CD4-positive, alpha-beta T cell treated with Interleukin-10 for 1 hour (primary cell): ENCODE measurements at regions not wholly inside any gene's neighbourhood (a gene's known extent, or its start where the extent isn't known, plus 50 kb on each side); places are given as distances from the start of the nearest gene placed in this dataset.

Experiments used
- DNase-seq: peaks from one replicate; pipeline ENCODE4 v3.0.0-alpha.2; 2020

DNA sequence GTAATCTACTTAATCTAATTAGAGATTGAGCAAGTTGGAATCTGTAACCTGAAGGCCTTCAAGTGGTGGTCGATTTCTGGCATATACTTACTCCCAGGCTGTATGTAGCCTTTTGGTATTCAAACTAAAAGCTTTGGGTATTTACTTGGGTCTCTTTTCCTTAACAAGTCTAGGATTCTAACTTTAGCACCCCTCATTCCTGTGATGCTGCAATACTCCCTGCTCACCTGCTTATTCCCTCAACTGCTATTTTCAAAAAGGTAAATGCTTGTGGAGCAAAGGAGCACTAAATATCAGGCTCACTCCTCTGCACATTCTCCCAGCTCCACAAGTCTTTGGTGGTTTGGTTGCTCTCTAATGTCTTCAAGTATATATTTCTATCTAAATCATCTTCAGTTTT, 68.0 kb upstream of the CYYR1 start:
- no peak for DNase-seq

DNA sequence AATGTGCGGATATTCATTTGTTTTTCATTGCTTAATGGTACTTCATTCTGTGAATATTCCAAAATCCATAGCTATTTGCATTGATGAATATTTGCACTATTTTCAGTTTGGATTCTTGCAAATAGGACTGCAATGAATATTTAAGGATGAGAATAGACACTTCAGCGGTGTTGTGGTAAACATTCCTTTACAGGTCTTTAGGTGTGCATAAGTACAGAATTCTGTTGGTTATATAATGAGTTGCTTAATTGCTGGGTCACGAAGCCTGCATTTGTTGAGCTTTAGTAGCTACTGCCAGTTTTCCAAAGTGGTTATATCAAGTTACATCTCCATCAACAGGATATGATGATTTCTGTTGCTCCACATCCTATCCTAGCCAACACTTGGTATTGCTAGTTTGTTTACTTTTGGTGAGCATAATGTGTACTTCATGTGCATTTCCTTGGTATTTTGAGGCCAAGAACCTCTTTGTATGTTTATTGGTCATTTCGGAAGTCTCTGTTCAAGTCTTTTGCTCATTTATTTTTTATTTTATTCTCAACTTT, 64.2 kb upstream of the CYYR1 start:
- DNase-seq, result no peak

DNA sequence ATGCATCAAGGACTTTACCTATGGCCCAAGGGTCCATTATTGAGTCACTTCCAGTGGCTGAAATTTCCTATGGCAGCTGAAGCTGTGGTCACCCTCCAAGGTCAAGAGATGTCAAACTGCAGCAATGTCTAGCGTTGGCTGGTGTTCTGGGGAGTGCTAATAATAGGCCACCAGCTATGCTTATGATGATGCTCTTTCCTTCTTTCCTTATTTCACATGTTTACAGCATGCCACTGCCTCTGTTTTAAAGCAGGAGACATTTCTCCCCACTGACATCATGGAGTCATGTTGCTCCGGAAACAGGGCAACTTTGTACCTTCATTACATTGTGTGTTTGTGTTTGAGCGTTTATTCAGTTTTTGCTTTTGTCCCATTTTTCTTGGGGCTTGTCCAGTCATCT, 62.6 kb upstream of the CYYR1 start:
- no peak for DNase-seq

DNA sequence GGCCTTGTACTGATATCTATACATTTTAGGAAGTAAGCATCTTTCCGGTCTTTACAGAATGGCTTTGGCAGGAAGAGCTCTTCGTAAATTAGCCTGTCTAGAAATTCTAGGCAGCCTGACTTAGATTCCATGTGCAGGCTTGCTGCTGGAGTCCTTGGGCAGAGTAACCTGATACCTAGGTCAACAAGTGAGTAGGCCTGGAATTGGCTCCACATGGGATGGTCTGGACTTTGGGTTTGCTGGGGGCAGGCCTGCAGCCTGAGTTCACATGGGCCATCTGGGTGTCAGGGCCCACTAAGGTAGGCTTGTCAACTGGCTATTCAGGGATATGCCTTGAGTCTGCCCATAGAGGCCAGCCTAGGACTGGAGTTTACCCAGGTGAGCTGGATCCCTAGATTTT, 59.6 kb upstream of the CYYR1 start:
- no peak for DNase-seq

DNA sequence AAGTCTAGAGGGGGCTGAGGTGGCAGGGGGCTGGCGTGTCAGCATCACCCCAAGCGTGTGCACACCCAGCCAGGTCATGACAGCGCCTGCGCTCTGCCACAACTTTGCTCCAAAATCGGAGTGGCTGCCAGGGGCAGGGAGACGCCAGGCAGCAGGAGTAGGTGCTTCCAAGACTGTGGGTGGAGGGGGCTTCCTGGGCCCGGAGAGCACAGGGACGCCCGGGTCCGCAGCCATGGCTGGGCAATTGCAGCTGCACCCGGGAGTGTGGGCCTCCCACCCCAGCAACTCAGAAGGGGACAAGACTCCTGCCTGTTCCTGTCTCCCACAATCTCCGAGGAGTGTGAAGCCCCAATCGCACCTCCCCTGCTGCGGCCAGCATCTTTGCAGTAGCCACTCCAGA, 53.1 kb upstream of the CYYR1 start:
- DNase-seq, result no peak

DNA sequence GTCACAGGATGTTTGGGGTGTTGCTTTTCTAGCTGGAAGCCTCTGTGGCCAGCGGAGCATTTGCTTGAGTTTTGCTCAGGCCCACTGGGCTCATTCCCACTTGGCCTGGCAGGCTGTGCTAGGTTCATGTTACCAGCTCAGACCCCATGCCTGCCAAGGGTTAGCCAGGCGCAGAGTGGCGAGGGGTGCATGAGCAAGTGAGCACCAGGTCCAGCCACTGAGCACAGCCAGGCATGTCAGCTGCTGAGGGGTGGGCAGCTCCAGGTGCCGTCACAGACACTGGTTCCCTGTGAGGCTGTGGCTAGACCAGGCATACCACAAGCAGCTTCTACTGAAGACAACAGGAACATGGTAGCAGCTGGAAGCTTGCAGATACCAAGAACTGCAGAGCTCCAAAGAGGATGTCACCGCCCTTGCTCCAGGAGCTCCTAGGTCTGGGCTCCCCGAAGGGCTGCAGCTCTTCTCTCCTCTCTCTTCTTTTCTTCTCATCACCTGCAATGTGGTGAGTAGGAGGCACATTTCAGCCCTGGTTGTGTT, 52.0 kb upstream of the CYYR1 start:
- no peak for DNase-seq
